Coronary artery (tissue), 2 donors: ENCODE measurements at regions not wholly inside any gene's neighbourhood (a gene's known extent, or its start where the extent isn't known, plus 50 kb on each side); places are given as distances from the start of the nearest gene placed in this dataset.

Source experiments
- DNase-seq: peaks from one replicate; pipeline ENCODE4 v3.0.0-alpha.2; 2017; ENCODE audit warnings: low spot score
- H3K27ac ChIP-seq, 2 donors: fragments of 200-600 bp; sonication (generic); one replicate each; pipeline ENCODE4 v1.5.1; 2016 to 2019
- H3K4me3 ChIP-seq: fragments of 200-600 bp; sonication (generic); 2 replicates; pipeline ENCODE4 v1.5.1; 2016; ENCODE audit warnings: mild to moderate bottlenecking, moderate library complexity
- TF ChIP-seq, protein P1 (sequence below): fragments of 200-600 bp; sonication (generic); IDR thresholded peaks from one replicate; pipeline ENCODE4 v1.5.1; 2019; ENCODE audit warnings: antibody characterized with exemption

DNA sequence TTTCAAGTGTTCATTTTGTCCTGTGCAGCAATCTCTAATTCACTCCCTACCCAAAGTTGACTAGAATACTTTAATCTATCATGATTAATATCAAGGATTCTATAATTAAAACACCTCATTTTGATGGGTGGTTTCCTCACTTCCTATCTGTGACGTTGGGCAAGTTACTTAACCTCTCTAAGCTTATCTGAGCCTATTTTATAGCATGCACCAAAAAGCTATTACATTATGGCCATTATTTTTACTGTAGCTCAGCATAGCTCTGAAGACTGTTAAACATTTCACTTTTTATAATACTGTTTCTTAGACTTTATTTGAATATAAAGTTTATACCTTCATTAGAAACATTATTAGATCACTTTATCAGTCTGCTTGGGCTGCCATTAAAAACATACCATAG, 579.6 kb upstream of the NXPH2 start:
- Histone ChIP-seq H3K4me3 (no peak overlapping the region), H3K27ac (no peak overlapping the region)
- no peak for DNase-seq
- TF ChIP-seq, protein P1, sequence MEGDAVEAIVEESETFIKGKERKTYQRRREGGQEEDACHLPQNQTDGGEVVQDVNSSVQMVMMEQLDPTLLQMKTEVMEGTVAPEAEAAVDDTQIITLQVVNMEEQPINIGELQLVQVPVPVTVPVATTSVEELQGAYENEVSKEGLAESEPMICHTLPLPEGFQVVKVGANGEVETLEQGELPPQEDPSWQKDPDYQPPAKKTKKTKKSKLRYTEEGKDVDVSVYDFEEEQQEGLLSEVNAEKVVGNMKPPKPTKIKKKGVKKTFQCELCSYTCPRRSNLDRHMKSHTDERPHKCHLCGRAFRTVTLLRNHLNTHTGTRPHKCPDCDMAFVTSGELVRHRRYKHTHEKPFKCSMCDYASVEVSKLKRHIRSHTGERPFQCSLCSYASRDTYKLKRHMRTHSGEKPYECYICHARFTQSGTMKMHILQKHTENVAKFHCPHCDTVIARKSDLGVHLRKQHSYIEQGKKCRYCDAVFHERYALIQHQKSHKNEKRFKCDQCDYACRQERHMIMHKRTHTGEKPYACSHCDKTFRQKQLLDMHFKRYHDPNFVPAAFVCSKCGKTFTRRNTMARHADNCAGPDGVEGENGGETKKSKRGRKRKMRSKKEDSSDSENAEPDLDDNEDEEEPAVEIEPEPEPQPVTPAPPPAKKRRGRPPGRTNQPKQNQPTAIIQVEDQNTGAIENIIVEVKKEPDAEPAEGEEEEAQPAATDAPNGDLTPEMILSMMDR = no peak

DNA sequence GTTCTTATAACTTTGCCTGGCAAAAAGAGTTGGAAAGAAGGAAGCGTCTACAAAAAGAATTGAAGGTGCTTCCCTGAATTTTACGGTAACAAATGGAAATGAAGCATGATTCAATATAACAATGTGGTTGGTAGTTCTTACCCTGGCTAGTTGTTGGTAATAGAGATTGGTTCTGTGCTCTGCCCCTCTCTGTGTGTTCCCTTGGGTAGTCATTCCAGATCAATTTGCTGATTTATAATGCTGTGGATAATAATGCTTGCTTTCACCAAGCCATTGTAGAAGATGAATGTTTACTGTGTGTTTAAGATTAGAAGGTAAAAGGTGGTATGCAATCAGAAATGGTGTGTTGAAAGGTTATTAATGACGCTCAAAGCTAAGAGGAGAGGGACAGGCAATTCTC, 577.8 kb upstream of the NXPH2 start:
- no peak overlapping the region for H3K4me3 ChIP-seq
- no peak overlapping the region for H3K27ac ChIP-seq
- TF ChIP-seq, protein P1 = no peak
- no peak for DNase-seq

DNA sequence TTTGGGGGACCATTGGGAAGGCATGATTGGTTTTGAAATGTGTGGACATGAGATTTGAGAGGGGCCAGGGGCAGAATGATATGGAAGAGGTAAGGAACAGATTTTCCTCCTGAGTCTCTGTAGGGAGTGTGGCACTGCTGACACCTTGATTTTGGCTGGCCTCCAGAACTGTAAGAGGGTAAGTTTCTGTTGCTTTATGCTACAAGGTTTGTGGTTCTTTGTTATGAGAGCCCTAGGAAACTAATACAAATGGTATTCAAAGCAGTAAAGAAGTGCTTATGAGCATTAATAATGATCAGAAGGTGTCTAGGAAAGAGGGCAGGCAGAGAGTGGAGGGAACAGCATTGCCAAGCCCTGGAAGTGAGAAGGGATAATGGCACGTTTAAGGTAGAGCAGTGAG, 574.3 kb upstream of the NXPH2 start:
- H3K4me3 ChIP-seq = no peak overlapping the region
- no peak overlapping the region for H3K27ac ChIP-seq
- TF ChIP-seq, protein P1 = no peak
- DNase-seq = no peak

DNA sequence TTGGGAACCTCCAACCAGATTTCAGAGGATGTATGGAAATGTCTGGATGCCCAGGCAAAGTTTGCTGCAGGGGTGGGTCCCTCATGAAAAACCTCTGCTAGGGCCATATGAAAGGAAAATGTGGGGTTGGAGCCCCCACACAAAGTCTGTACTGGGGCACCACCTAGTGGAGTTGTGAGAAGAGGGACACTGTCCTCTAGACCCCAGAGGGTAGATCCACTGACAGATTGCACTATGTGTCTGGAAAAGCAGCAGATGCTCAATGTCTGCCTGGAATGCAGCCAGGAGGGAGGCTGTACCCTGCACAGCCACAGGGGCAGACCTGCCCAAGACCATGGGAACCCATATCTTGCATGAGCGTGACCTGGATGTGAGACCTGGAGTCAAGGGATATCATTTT, 573.7 kb upstream of the NXPH2 start:
- DNase-seq = no peak
- Histone ChIP-seq H3K4me3 (no peak overlapping the region), H3K27ac (no peak overlapping the region)
- TF ChIP-seq, protein P1 = no peak

DNA sequence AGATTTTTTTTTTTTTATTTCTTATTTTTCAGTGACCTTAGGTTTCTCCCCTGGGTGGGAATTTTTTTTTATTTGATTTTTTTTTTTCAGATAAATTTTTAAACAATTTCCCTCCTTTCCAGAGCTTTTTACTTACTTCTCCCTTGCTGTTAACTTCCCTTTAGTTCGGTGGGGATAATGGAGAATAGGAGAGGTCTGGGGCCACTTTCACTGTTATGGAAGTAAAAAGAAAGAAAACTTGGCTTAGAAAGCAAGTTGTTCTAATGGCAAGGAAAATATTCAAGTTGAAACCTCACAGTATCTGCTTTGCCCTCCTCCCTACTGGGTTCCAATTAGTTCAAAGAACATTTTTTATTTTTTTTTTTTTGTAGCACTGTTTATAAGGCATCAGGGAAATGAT, 537.1 kb upstream of the NXPH2 start:
- H3K27ac ChIP-seq = no peak overlapping the region
- no peak for DNase-seq
- TF ChIP-seq, protein P1 = no peak
- no peak overlapping the region for H3K4me3 ChIP-seq

DNA sequence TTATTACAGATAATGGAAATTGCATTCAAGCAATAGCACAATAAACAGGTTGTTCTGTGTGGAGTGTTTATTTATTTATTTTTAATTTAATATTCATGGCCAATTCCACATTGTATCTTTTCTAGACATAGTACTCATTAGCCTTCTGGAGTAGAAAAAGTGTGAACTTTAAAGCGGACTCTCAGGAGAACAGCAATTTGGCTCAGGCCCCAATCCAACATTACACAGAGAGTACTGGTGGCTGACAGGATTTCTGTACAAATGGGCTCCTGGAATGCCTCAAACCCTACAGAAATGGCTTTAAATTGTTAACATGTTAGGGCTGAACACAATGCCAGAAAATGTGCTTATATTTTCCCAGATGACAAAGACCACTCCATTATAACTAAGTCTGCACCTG, 533.9 kb upstream of the NXPH2 start:
- Histone ChIP-seq H3K27ac (no peak overlapping the region), H3K4me3 (no peak overlapping the region)
- DNase-seq = no peak
- TF ChIP-seq, protein P1 = no peak

DNA sequence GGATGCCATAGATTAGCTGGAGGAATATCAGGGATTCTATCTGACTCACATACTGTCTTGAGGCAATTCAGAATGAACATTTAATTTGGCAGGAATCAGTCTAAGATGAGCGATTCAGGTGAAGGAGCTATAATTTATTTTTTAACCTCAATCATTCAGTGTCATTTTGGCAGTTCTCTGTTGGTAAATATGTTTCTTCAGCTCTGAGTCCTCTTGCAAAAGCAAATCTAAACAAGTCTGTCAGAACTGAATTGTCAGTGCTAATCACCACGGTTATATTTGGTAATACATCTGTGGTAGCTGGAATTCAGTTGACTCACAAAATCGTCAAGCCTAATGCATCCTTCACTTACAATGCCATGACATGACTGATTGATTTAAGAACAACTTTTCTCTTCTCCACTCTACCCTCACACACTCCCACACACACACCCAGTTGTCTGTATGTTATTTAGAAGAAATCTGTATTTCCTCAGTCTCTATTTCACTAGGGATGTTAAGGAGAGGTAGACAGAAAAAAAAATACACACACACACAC, 516.6 kb upstream of the NXPH2 start:
- no peak for DNase-seq
- TF ChIP-seq, protein P1 = no peak
- no peak overlapping the region for H3K4me3 ChIP-seq
- no peak overlapping the region for H3K27ac ChIP-seq
